ENCODE measurements at regions not wholly inside any gene's neighbourhood (a gene's known extent, or its start where the extent isn't known, plus 50 kb on each side); places are given as distances from the start of the nearest gene placed in this dataset.

DNA sequence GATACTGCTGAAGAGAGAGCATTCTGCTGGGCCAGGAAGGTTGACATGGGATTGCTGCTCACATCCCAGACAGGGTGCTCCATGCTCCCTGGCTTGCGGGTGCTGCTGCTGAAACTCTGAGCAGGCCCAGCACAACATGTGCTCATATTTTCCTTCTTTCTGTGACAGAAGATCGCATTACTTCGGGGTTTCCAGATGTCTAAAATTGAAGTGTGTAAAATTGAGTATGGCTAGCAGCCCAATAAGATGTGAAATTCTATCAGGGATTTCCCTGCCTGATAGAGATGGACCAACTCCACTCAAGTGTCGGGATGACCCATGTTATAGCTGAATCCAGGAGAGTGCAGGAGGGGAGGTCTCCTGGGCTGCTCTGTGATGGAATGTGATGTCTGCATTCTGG is 55.6 kb upstream of the KL start:
- no peak overlapping the region for H3K9ac ChIP-seq
- H3K36me3 ChIP-seq (ENCODE audit: insufficient read depth): no peaks in the 10 kb centered on the region
- no peak overlapping the region for H3K27ac ChIP-seq
- H4K20me1 ChIP-seq (ENCODE audit: insufficient read depth): no peaks in the 10 kb centered on the region
- no peak overlapping the region for H2AFZ ChIP-seq (ENCODE audit: low read depth)
- TF ChIP-seq, protein P1, sequence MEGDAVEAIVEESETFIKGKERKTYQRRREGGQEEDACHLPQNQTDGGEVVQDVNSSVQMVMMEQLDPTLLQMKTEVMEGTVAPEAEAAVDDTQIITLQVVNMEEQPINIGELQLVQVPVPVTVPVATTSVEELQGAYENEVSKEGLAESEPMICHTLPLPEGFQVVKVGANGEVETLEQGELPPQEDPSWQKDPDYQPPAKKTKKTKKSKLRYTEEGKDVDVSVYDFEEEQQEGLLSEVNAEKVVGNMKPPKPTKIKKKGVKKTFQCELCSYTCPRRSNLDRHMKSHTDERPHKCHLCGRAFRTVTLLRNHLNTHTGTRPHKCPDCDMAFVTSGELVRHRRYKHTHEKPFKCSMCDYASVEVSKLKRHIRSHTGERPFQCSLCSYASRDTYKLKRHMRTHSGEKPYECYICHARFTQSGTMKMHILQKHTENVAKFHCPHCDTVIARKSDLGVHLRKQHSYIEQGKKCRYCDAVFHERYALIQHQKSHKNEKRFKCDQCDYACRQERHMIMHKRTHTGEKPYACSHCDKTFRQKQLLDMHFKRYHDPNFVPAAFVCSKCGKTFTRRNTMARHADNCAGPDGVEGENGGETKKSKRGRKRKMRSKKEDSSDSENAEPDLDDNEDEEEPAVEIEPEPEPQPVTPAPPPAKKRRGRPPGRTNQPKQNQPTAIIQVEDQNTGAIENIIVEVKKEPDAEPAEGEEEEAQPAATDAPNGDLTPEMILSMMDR (conservative IDR thresholded peaks at IDR 0.05; ENCODE audit: low read depth, low read length): no peak
- H3K27me3 ChIP-seq (ENCODE audit: insufficient read depth, low read depth): no peaks in the 10 kb centered on the region
- H3K4me2 ChIP-seq: no peak overlapping the region
- no peak overlapping the region for H3K4me3 ChIP-seq (IDR thresholded peaks at IDR 0.05; ENCODE audit: insufficient read depth, low read depth, low read length)
- H3K79me2 ChIP-seq (ENCODE audit: insufficient read depth, low read depth): no peaks in the 10 kb centered on the region
- H3K4me1 ChIP-seq (ENCODE audit: low read depth, poor library complexity, severe bottlenecking): no peaks in the 10 kb centered on the region

DNA sequence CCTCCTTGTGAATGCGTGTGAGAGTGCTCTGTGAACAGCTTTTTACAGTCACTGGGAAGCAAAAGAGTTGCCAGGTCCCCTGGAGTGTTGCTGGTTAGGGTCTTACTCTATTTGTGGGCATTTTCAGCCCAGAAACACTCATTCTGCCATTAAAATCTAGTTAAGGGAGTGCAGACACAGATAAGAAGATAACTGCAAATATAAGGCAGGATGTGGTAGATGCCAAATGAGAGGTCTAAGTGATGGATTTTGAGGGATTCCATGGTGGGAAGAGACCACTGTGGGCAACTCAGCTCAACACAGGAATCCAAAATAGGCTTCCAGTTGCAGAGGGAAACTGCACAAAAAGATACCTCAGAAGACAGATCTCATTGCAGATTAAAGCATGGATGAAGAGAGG is 54.5 kb upstream of the KL start:
- no peaks in the 10 kb centered on the region for H3K79me2 ChIP-seq (ENCODE audit: insufficient read depth, low read depth)
- no peak overlapping the region for H2AFZ ChIP-seq (ENCODE audit: low read depth)
- no peak overlapping the region for H3K4me3 ChIP-seq (IDR thresholded peaks at IDR 0.05; ENCODE audit: insufficient read depth, low read depth, low read length)
- H3K4me2 ChIP-seq: no peak overlapping the region
- no peak overlapping the region for H3K9ac ChIP-seq
- no peaks in the 10 kb centered on the region for H3K36me3 ChIP-seq (ENCODE audit: insufficient read depth)
- H4K20me1 ChIP-seq (ENCODE audit: insufficient read depth): no peaks in the 10 kb centered on the region
- no peak overlapping the region for H3K27ac ChIP-seq
- H3K27me3 ChIP-seq (ENCODE audit: insufficient read depth, low read depth): no peaks in the 10 kb centered on the region
- TF ChIP-seq, protein P1 (conservative IDR thresholded peaks at IDR 0.05; ENCODE audit: low read depth, low read length): no peak
- H3K4me1 ChIP-seq (ENCODE audit: low read depth, poor library complexity, severe bottlenecking): no peaks in the 10 kb centered on the region

DNA sequence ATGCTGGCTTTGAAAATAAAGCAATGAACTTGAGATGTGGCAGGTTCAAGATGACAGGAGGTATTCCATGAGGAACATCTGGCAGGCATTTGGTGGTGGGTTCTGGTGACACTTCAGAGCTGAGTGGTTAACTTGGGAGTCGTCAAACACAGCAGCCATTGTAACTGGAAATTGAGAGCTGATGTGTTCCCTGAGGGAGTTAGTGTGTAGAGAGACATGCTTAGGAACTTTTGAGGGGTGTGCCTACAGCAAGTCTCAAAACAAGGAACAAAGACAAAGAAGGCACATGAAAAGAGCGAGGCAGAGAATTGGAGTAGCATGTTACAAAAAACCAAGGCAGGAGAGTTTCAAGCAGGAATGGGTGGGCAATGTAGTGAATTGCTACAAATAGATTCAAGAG is 53.9 kb upstream of the KL start:
- H3K79me2 ChIP-seq (ENCODE audit: insufficient read depth, low read depth): no peaks in the 10 kb centered on the region
- H3K36me3 ChIP-seq (ENCODE audit: insufficient read depth): no peaks in the 10 kb centered on the region
- H3K27me3 ChIP-seq (ENCODE audit: insufficient read depth, low read depth): no peaks in the 10 kb centered on the region
- no peak overlapping the region for H3K4me2 ChIP-seq
- H3K9ac ChIP-seq: no peak overlapping the region
- H3K4me1 ChIP-seq (ENCODE audit: low read depth, poor library complexity, severe bottlenecking): no peaks in the 10 kb centered on the region
- no peak overlapping the region for H3K27ac ChIP-seq
- no peaks in the 10 kb centered on the region for H4K20me1 ChIP-seq (ENCODE audit: insufficient read depth)
- no peak overlapping the region for H2AFZ ChIP-seq (ENCODE audit: low read depth)
- TF ChIP-seq, protein P1 (conservative IDR thresholded peaks at IDR 0.05; ENCODE audit: low read depth, low read length): no peak
- no peak overlapping the region for H3K4me3 ChIP-seq (IDR thresholded peaks at IDR 0.05; ENCODE audit: insufficient read depth, low read depth, low read length)

DNA sequence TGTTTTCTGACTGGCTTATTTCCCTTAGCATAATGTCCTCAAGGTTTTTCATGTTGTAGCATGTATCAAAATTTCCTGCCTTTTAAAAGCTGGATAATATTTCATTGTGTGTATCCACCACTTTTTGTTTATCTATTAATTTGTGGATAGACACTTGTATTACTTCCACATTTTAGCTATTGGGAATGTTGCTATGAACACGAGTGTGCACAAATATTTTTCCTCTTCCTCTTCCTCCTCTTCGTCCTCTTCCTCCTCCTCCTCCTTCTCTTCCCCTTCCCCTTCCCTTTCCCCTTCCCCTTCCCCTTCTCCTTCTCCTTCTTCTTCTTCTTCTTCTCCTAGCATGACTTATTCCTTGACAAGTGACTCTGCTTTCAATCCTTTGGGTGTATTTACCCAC is 51.2 kb upstream of the KL start:
- Histone ChIP-seq H2AFZ (ENCODE audit: low read depth) (no peak overlapping the region), H4K20me1 (ENCODE audit: insufficient read depth) (no peaks in the 10 kb centered on the region), H3K27ac (no peak overlapping the region), H3K79me2 (ENCODE audit: insufficient read depth, low read depth) (no peaks in the 10 kb centered on the region), H3K36me3 (ENCODE audit: insufficient read depth) (no peaks in the 10 kb centered on the region), H3K4me1 (ENCODE audit: low read depth, poor library complexity, severe bottlenecking) (peaks cover 17% of the 10 kb centered on the region), H3K9ac (no peak overlapping the region), H3K27me3 (ENCODE audit: insufficient read depth, low read depth) (no peaks in the 10 kb centered on the region), H3K4me3 (IDR thresholded peaks at IDR 0.05; ENCODE audit: insufficient read depth, low read depth, low read length) (no peak overlapping the region), H3K4me2 (no peak overlapping the region)
- TF ChIP-seq, protein P1 (conservative IDR thresholded peaks at IDR 0.05; ENCODE audit: low read depth, low read length): no peak

All from KMS-11 (cell line).